ENCODE measurements at regions not wholly inside any gene's neighbourhood (a gene's known extent, or its start where the extent isn't known, plus 50 kb on each side); places are given as distances from the start of the nearest gene placed in this dataset.

- Histone ChIP-seq H3K9me3 (ENCODE audit: low read depth, low read length) (no peaks in the 10 kb centered on the region), H3K79me2 (ENCODE audit: insufficient read depth, low read length) (no peaks in the 10 kb centered on the region), H3K36me3 (ENCODE audit: insufficient read depth, low read length) (no peaks in the 10 kb centered on the region), H3K4me1 (ENCODE audit: insufficient read depth, low read length) (no peaks in the 10 kb centered on the region), H3K4me3 (ENCODE audit: insufficient read depth, low read length) (no peak overlapping the region), H3K27me3 (ENCODE audit: insufficient read depth, low read length) (no peaks in the 10 kb centered on the region), H2AFZ (ENCODE audit: low read length) (no peak overlapping the region), H3K4me2 (ENCODE audit: insufficient read depth, low read length) (no peak overlapping the region), H3K27ac (ENCODE audit: low read depth, low read length) (no peak overlapping the region), H4K20me1 (ENCODE audit: insufficient read depth, low read length) (no peaks in the 10 kb centered on the region)
- no peak for TF ChIP-seq CTCF (IDR thresholded peaks at IDR 0.05; ENCODE audit: extremely low read depth, low read depth, low read length)
- peak; percentile 13 for DNase-seq (ENCODE audit: insufficient read length, low spot score, missing footprints)
Observed at GRCh38 chr6:14965424-14966075, 280.3 kb upstream of the JARID2 start.

- no peak overlapping the region for H3K27ac ChIP-seq (ENCODE audit: low read depth, low read length)
- no peaks in the 10 kb centered on the region for H3K79me2 ChIP-seq (ENCODE audit: insufficient read depth, low read length)
- H3K9me3 ChIP-seq (ENCODE audit: low read depth, low read length) = no peaks in the 10 kb centered on the region
- H3K4me2 ChIP-seq (ENCODE audit: insufficient read depth, low read length) = no peak overlapping the region
- no peaks in the 10 kb centered on the region for H3K4me1 ChIP-seq (ENCODE audit: insufficient read depth, low read length)
- DNase-seq (ENCODE audit: insufficient read length, low spot score, missing footprints) = peak; percentile 9
- H3K4me3 ChIP-seq (ENCODE audit: insufficient read depth, low read length) = no peak overlapping the region
- TF ChIP-seq CTCF (IDR thresholded peaks at IDR 0.05; ENCODE audit: extremely low read depth, low read depth, low read length) = no peak
- no peaks in the 10 kb centered on the region for H3K27me3 ChIP-seq (ENCODE audit: insufficient read depth, low read length)
- H4K20me1 ChIP-seq (ENCODE audit: insufficient read depth, low read length) = no peaks in the 10 kb centered on the region
- no peak overlapping the region for H2AFZ ChIP-seq (ENCODE audit: low read length)
- no peaks in the 10 kb centered on the region for H3K36me3 ChIP-seq (ENCODE audit: insufficient read depth, low read length)
Observed at GRCh38 chr6:14966096-14966905, 279.6 kb upstream of the JARID2 start.

GRCh38 chr6:14966906-14967711 lies 278.8 kb upstream of the JARID2 start:
- Histone ChIP-seq H3K36me3 (ENCODE audit: insufficient read depth, low read length) (no peaks in the 10 kb centered on the region), H2AFZ (ENCODE audit: low read length) (no peak overlapping the region), H3K27me3 (ENCODE audit: insufficient read depth, low read length) (no peaks in the 10 kb centered on the region), H4K20me1 (ENCODE audit: insufficient read depth, low read length) (no peaks in the 10 kb centered on the region), H3K4me1 (ENCODE audit: insufficient read depth, low read length) (no peaks in the 10 kb centered on the region), H3K27ac (ENCODE audit: low read depth, low read length) (no peak overlapping the region), H3K4me2 (ENCODE audit: insufficient read depth, low read length) (no peak overlapping the region), H3K79me2 (ENCODE audit: insufficient read depth, low read length) (no peaks in the 10 kb centered on the region), H3K4me3 (ENCODE audit: insufficient read depth, low read length) (no peak overlapping the region), H3K9me3 (ENCODE audit: low read depth, low read length) (no peaks in the 10 kb centered on the region)
- DNase-seq (ENCODE audit: insufficient read length, low spot score, missing footprints) = no peak
- no peak for TF ChIP-seq CTCF (IDR thresholded peaks at IDR 0.05; ENCODE audit: extremely low read depth, low read depth, low read length)
